Activated T-cell treated with anti-CD3 and anti-CD28 coated beads, Interleukin-2, amount 50 U/mL, for 24 hours (primary cell): ENCODE measurements at regions not wholly inside any gene's neighbourhood (a gene's known extent, or its start where the extent isn't known, plus 50 kb on each side); places are given as distances from the start of the nearest gene placed in this dataset.

Source experiments
- DNase-seq: peaks from one replicate; pipeline ENCODE4 v3.0.0-alpha.2; 2020
- H3K27ac Mint-ChIP-seq: 2 replicates; pipeline ENCODE4 v1.8.0; 2020; ENCODE audit warnings: mild to moderate bottlenecking, mixed read lengths
- H3K27me3 Mint-ChIP-seq: 2 replicates; pipeline ENCODE4 v1.8.0; 2020; ENCODE audit warnings: mixed read lengths
- H3K36me3 Mint-ChIP-seq: 2 replicates; pipeline ENCODE4 v1.8.0; 2020; ENCODE audit warnings: low read depth, mixed read lengths
- H3K4me1 Mint-ChIP-seq: 2 replicates; pipeline ENCODE4 v1.8.0; 2020; ENCODE audit warnings: low read depth, mixed read lengths
- H3K4me3 Mint-ChIP-seq: 2 replicates; pipeline ENCODE4 v1.8.0; 2020; ENCODE audit warnings: mild to moderate bottlenecking, moderate library complexity, mixed read lengths
- H3K9me3 Mint-ChIP-seq: 2 replicates; pipeline ENCODE4 v1.8.0; 2020; ENCODE audit warnings: mixed read lengths

- peaks cover 8% of the 10 kb centered on the region for H3K27me3 Mint-ChIP-seq
- no peaks in the 10 kb centered on the region for H3K36me3 Mint-ChIP-seq
- no peaks in the 10 kb centered on the region for H3K4me1 Mint-ChIP-seq
- no peak overlapping the region for H3K27ac Mint-ChIP-seq
- H3K4me3 Mint-ChIP-seq: no peak overlapping the region
- H3K9me3 Mint-ChIP-seq: no peaks in the 10 kb centered on the region
- no peak for DNase-seq
These were observed 132.4 kb downstream of the KCNA5 start for GRCh38 chr12:5176036-5176435.

- Mint-ChIP-seq H3K9me3 (no peaks in the 10 kb centered on the region), H3K27me3 (peaks cover 5% of the 10 kb centered on the region), H3K4me1 (no peaks in the 10 kb centered on the region), H3K36me3 (no peaks in the 10 kb centered on the region), H3K4me3 (no peak overlapping the region), H3K27ac (no peak overlapping the region)
- DNase-seq: no peak
These were observed 133.4 kb downstream of the KCNA5 start for GRCh38 chr12:5177096-5177495.

- H3K36me3 Mint-ChIP-seq: no peaks in the 10 kb centered on the region
- H3K9me3 Mint-ChIP-seq: no peaks in the 10 kb centered on the region
- DNase-seq: no peak
- H3K27me3 Mint-ChIP-seq: peaks cover 11% of the 10 kb centered on the region
- H3K4me1 Mint-ChIP-seq: no peaks in the 10 kb centered on the region
- H3K27ac Mint-ChIP-seq: no peak overlapping the region
- H3K4me3 Mint-ChIP-seq: no peak overlapping the region
These were observed 134.1 kb downstream of the KCNA5 start for GRCh38 chr12:5177731-5178130.

- no peaks in the 10 kb centered on the region for H3K9me3 Mint-ChIP-seq
- DNase-seq: no peak
- H3K27ac Mint-ChIP-seq: no peak overlapping the region
- no peak overlapping the region for H3K4me3 Mint-ChIP-seq
- H3K36me3 Mint-ChIP-seq: no peaks in the 10 kb centered on the region
- no peaks in the 10 kb centered on the region for H3K4me1 Mint-ChIP-seq
- peaks cover 7% of the 10 kb centered on the region for H3K27me3 Mint-ChIP-seq
These were observed 134.9 kb downstream of the KCNA5 start for GRCh38 chr12:5178571-5178970.

- Mint-ChIP-seq H3K27me3 (peaks cover 12% of the 10 kb centered on the region), H3K27ac (no peak overlapping the region), H3K4me1 (no peaks in the 10 kb centered on the region), H3K9me3 (no peaks in the 10 kb centered on the region), H3K4me3 (no peak overlapping the region), H3K36me3 (no peaks in the 10 kb centered on the region)
- DNase-seq: no peak
These were observed 136.8 kb downstream of the KCNA5 start for GRCh38 chr12:5180496-5180895.

GRCh38 chr12:5184186-5184585 lies 140.5 kb downstream of the KCNA5 start:
- Mint-ChIP-seq H3K4me1 (no peaks in the 10 kb centered on the region), H3K9me3 (no peaks in the 10 kb centered on the region), H3K36me3 (no peaks in the 10 kb centered on the region), H3K27me3 (peaks cover 17% of the 10 kb centered on the region), H3K27ac (no peak overlapping the region), H3K4me3 (no peak overlapping the region)
- no peak for DNase-seq

GRCh38 chr12:5185435-5186069 lies 141.9 kb downstream of the KCNA5 start:
- DNase-seq: no peak
- no peak overlapping the region for H3K4me3 Mint-ChIP-seq
- peaks cover 21% of the 10 kb centered on the region for H3K27me3 Mint-ChIP-seq
- H3K9me3 Mint-ChIP-seq: no peaks in the 10 kb centered on the region
- no peaks in the 10 kb centered on the region for H3K4me1 Mint-ChIP-seq
- H3K36me3 Mint-ChIP-seq: no peaks in the 10 kb centered on the region
- H3K27ac Mint-ChIP-seq: no peak overlapping the region

GRCh38 chr12:5186715-5187114 lies 143.0 kb downstream of the KCNA5 start:
- H3K9me3 Mint-ChIP-seq: no peaks in the 10 kb centered on the region
- no peaks in the 10 kb centered on the region for H3K36me3 Mint-ChIP-seq
- no peak overlapping the region for H3K4me3 Mint-ChIP-seq
- H3K27ac Mint-ChIP-seq: no peak overlapping the region
- DNase-seq: no peak
- peaks cover 21% of the 10 kb centered on the region for H3K27me3 Mint-ChIP-seq
- H3K4me1 Mint-ChIP-seq: no peaks in the 10 kb centered on the region

- peaks cover 20% of the 10 kb centered on the region for H3K27me3 Mint-ChIP-seq
- H3K4me1 Mint-ChIP-seq: no peaks in the 10 kb centered on the region
- no peaks in the 10 kb centered on the region for H3K9me3 Mint-ChIP-seq
- H3K4me3 Mint-ChIP-seq: no peak overlapping the region
- no peak for DNase-seq
- H3K36me3 Mint-ChIP-seq: no peaks in the 10 kb centered on the region
- no peak overlapping the region for H3K27ac Mint-ChIP-seq
These were observed 143.5 kb downstream of the KCNA5 start for GRCh38 chr12:5187136-5187535.

GRCh38 chr12:5188472-5188871 lies 144.8 kb downstream of the KCNA5 start:
- Mint-ChIP-seq H3K27ac (no peak overlapping the region), H3K9me3 (no peaks in the 10 kb centered on the region), H3K4me3 (no peak overlapping the region)

GRCh38 chr12:5189173-5189572 lies 145.5 kb downstream of the KCNA5 start:
- DNase-seq: no peak
- no peak overlapping the region for H3K27ac Mint-ChIP-seq
- H3K36me3 Mint-ChIP-seq: no peaks in the 10 kb centered on the region
- no peak overlapping the region for H3K4me3 Mint-ChIP-seq
- no peaks in the 10 kb centered on the region for H3K4me1 Mint-ChIP-seq
- H3K9me3 Mint-ChIP-seq: no peaks in the 10 kb centered on the region
- H3K27me3 Mint-ChIP-seq: peaks cover 12% of the 10 kb centered on the region

More at GRCh38 chr12:5188472-5188871, 144.8 kb downstream of the KCNA5 start:
- peaks cover 14% of the 10 kb centered on the region for H3K27me3 Mint-ChIP-seq
- DNase-seq: no peak
- no peaks in the 10 kb centered on the region for H3K4me1 Mint-ChIP-seq
- H3K36me3 Mint-ChIP-seq: no peaks in the 10 kb centered on the region

GRCh38 chr12:5191803-5192538 lies 148.3 kb downstream of the KCNA5 start:
- no peaks in the 10 kb centered on the region for H3K36me3 Mint-ChIP-seq
- no peaks in the 10 kb centered on the region for H3K4me1 Mint-ChIP-seq
- peaks cover 19% of the 10 kb centered on the region for H3K27me3 Mint-ChIP-seq
- no peak overlapping the region for H3K4me3 Mint-ChIP-seq
- H3K9me3 Mint-ChIP-seq: no peaks in the 10 kb centered on the region
- H3K27ac Mint-ChIP-seq: no peak overlapping the region
- DNase-seq: no peak

- Mint-ChIP-seq H3K27ac (no peak overlapping the region), H3K9me3 (no peaks in the 10 kb centered on the region), H3K4me1 (no peaks in the 10 kb centered on the region), H3K4me3 (no peak overlapping the region), H3K36me3 (no peaks in the 10 kb centered on the region), H3K27me3 (peaks cover 23% of the 10 kb centered on the region)
- DNase-seq: no peak
These were observed 149.0 kb downstream of the KCNA5 start for GRCh38 chr12:5192726-5193125.

GRCh38 chr12:5194306-5194705 lies 150.6 kb downstream of the KCNA5 start:
- Mint-ChIP-seq H3K4me3 (no peak overlapping the region), H3K36me3 (no peaks in the 10 kb centered on the region), H3K27me3 (peaks cover 34% of the 10 kb centered on the region), H3K9me3 (no peaks in the 10 kb centered on the region), H3K4me1 (no peaks in the 10 kb centered on the region), H3K27ac (no peak overlapping the region)
- DNase-seq: no peak

GRCh38 chr12:5195244-5195643 lies 151.6 kb downstream of the KCNA5 start:
- Mint-ChIP-seq H3K4me1 (no peaks in the 10 kb centered on the region), H3K4me3 (no peak overlapping the region), H3K27me3 (peaks cover 40% of the 10 kb centered on the region), H3K36me3 (no peaks in the 10 kb centered on the region), H3K27ac (no peak overlapping the region), H3K9me3 (no peaks in the 10 kb centered on the region)
- DNase-seq: no peak
